HL-60 (cell line): ENCODE measurements at regions not wholly inside any gene's neighbourhood (a gene's known extent, or its start where the extent isn't known, plus 50 kb on each side); places are given as distances from the start of the nearest gene placed in this dataset.

Experiments used
- DNase-seq, 2 experiments: peaks; one replicate each; pipeline ENCODE4 v3.0.0-alpha.2; 2010 to 2020; ENCODE audit warnings: low read depth in 1 of 2, low spot score in 1 of 2
- H3K27ac ChIP-seq: fragments of 250-450 bp; sonication (Bioruptor Pico); replicated peaks from 2 replicates; pipeline ENCODE4 v1.5.1; 2020; ENCODE audit warnings: mild to moderate bottlenecking, moderate library complexity
- H3K27me3 ChIP-seq: fragments of 250-450 bp; sonication (Bioruptor Pico); 2 replicates; pipeline ENCODE4 v1.5.1; 2021; ENCODE audit warnings: mild to moderate bottlenecking, moderate library complexity; ENCODE audit not compliant: insufficient read depth, poor library complexity, severe bottlenecking
- H3K4me3 ChIP-seq: replicated peaks from 2 replicates; pipeline ENCODE4 v1.5.1; 2011; ENCODE audit warnings: mild to moderate bottlenecking, control low read depth, low read length; ENCODE audit not compliant: insufficient read depth
- GABPA ChIP-seq: IDR thresholded peaks from 2 replicates; pipeline ENCODE4 v1.6.1; 2012; ENCODE audit warnings: low read depth
- POLR2AphosphoS5 ChIP-seq: IDR thresholded peaks from 2 replicates; pipeline ENCODE4 v1.6.1; 2012; ENCODE audit warnings: low read depth
- SPI1 ChIP-seq: IDR thresholded peaks from 2 replicates; pipeline ENCODE4 v1.6.1; 2012; ENCODE audit warnings: low read depth, mild to moderate bottlenecking, borderline replicate concordance
- TF ChIP-seq, protein P1 (sequence below): IDR thresholded peaks from 2 replicates; pipeline ENCODE4 v1.6.1; 2012; ENCODE audit warnings: low read depth; ENCODE audit not compliant: insufficient replicate concordance
- TF ChIP-seq, protein P2 (sequence below): IDR thresholded peaks from one replicate; pipeline ENCODE4 v1.5.1; 2011; ENCODE audit warnings: low read length, control low read depth, inconsistent platforms; ENCODE audit not compliant: insufficient read depth

DNA sequence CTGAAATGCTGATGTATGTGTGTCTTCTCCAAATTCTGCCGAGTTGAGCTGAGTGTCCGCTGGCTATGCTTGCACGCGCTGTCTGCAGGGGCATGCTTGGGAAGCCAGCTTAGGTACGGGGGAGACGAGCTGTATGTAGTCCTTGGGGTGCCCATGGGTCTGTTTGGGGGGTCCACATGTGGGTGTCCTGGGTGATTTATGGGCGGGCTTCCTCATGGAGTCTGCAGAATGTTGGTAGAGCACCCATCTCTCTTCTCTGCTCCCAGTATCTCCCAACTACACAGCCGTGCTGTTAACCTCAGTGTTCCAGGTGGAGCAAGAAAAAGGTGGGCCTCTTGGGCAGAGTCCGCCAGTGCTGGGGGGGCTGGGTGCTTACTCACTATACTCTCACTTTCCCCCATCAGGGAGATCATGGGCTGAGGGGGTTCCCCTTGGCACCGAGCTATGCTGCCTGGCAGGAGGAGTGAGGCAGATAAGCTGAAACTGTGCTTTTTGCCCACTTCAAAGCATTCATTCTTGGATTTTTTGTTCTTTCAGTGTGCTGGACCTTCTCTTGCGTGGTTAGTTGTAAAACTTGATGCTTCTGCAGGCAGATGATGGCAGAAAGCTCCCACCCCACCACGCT is 128.2 kb upstream of the ALKAL2 start:
- DNase-seq = no peak
- Histone ChIP-seq H3K4me3 (no peak overlapping the region), H3K27me3 (no peaks in the 10 kb centered on the region), H3K27ac (no peak overlapping the region)
- no peak for TF ChIP-seq POLR2AphosphoS5
- no peak for TF ChIP-seq GABPA
- no peak for TF ChIP-seq SPI1

DNA sequence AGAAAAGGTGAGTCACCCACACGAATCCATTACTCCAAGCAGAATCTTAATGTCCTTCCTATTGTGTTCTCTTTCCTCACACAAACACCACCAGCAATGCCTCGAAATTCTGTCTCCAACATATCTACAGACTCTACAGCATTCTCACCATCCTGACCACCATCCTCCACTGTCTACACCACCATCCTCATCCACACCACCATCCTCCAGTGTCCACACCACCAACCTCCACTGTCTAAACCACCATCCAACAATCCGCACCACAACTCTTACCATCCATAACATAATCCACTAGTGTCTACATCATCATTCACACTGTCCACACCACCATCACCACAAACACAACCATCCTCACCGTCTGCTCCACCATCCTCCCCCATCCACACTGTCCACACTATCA is 121.6 kb upstream of the ALKAL2 start:
- TF ChIP-seq, protein P1, sequence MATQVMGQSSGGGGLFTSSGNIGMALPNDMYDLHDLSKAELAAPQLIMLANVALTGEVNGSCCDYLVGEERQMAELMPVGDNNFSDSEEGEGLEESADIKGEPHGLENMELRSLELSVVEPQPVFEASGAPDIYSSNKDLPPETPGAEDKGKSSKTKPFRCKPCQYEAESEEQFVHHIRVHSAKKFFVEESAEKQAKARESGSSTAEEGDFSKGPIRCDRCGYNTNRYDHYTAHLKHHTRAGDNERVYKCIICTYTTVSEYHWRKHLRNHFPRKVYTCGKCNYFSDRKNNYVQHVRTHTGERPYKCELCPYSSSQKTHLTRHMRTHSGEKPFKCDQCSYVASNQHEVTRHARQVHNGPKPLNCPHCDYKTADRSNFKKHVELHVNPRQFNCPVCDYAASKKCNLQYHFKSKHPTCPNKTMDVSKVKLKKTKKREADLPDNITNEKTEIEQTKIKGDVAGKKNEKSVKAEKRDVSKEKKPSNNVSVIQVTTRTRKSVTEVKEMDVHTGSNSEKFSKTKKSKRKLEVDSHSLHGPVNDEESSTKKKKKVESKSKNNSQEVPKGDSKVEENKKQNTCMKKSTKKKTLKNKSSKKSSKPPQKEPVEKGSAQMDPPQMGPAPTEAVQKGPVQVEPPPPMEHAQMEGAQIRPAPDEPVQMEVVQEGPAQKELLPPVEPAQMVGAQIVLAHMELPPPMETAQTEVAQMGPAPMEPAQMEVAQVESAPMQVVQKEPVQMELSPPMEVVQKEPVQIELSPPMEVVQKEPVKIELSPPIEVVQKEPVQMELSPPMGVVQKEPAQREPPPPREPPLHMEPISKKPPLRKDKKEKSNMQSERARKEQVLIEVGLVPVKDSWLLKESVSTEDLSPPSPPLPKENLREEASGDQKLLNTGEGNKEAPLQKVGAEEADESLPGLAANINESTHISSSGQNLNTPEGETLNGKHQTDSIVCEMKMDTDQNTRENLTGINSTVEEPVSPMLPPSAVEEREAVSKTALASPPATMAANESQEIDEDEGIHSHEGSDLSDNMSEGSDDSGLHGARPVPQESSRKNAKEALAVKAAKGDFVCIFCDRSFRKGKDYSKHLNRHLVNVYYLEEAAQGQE = no peak
- TF ChIP-seq POLR2AphosphoS5 (no peak), GABPA (no peak), SPI1 (no peak)
- TF ChIP-seq, protein P2, sequence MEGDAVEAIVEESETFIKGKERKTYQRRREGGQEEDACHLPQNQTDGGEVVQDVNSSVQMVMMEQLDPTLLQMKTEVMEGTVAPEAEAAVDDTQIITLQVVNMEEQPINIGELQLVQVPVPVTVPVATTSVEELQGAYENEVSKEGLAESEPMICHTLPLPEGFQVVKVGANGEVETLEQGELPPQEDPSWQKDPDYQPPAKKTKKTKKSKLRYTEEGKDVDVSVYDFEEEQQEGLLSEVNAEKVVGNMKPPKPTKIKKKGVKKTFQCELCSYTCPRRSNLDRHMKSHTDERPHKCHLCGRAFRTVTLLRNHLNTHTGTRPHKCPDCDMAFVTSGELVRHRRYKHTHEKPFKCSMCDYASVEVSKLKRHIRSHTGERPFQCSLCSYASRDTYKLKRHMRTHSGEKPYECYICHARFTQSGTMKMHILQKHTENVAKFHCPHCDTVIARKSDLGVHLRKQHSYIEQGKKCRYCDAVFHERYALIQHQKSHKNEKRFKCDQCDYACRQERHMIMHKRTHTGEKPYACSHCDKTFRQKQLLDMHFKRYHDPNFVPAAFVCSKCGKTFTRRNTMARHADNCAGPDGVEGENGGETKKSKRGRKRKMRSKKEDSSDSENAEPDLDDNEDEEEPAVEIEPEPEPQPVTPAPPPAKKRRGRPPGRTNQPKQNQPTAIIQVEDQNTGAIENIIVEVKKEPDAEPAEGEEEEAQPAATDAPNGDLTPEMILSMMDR = no peak
- Histone ChIP-seq H3K27me3 (no peaks in the 10 kb centered on the region), H3K4me3 (no peak overlapping the region), H3K27ac (no peak overlapping the region)
- DNase-seq = no peak

DNA sequence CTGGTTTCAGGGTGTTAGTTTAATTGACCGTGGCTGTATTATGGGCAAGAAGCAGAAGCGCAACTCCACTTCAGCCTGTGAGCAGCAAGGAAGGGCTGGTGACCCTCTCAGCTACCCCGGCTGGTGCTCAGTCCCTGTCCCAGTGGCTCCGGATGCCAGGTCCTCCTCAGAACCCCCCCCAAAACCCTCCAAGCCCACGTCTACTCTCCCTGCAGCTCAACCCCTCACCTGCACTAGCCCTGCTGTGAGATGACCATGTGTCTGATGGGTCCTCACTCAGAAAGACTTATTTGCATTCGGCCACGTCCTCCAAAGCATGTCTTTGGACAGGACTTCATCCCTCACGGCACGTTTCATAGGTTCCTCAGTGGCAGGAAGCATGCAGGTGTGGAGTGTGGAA is 119.7 kb upstream of the ALKAL2 start:
- TF ChIP-seq, protein P2 = no peak
- TF ChIP-seq, protein P1 = no peak
- DNase-seq = no peak
- no peak overlapping the region for H3K4me3 ChIP-seq
- no peak overlapping the region for H3K27ac ChIP-seq
- H3K27me3 ChIP-seq = no peaks in the 10 kb centered on the region

DNA sequence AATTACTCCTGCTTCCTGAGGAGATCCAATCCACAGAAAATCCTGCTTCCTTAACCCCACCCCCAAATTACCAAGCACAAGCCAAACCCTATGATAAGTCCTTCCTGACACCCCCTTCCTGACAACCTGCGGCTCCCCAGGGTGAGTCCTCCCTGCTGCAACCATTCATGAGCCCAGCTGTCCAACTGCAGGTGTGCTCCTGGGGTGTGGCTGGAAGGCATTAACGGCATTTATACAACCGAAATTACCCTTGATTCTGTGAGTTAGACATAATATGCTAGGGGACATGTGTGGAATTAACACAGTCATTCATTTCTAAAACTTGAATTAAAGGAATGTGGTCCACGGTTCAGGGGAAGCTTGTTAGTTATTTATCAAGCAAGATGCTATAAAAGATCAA is 119.0 kb upstream of the ALKAL2 start:
- Histone ChIP-seq H3K4me3 (no peak overlapping the region), H3K27ac (no peak overlapping the region), H3K27me3 (no peaks in the 10 kb centered on the region)
- TF ChIP-seq, protein P2 = no peak
- TF ChIP-seq SPI1 (no peak), POLR2AphosphoS5 (no peak), GABPA (no peak)
- TF ChIP-seq, protein P1 = no peak
- DNase-seq = no peak
